Activated CD8-positive, alpha-beta memory T cell treated with anti-CD3 and anti-CD28 coated beads for 1 hour (primary cell): ENCODE measurements at regions not wholly inside any gene's neighbourhood (a gene's known extent, or its start where the extent isn't known, plus 50 kb on each side); places are given as distances from the start of the nearest gene placed in this dataset.

Experiments
- DNase-seq, 2 donors: peaks; one replicate each; pipeline ENCODE4 v3.0.0-alpha.2; 2020; ENCODE audit warnings: low read depth in 1 of 2; ENCODE audit errors: extremely low read depth in 1 of 2

DNA sequence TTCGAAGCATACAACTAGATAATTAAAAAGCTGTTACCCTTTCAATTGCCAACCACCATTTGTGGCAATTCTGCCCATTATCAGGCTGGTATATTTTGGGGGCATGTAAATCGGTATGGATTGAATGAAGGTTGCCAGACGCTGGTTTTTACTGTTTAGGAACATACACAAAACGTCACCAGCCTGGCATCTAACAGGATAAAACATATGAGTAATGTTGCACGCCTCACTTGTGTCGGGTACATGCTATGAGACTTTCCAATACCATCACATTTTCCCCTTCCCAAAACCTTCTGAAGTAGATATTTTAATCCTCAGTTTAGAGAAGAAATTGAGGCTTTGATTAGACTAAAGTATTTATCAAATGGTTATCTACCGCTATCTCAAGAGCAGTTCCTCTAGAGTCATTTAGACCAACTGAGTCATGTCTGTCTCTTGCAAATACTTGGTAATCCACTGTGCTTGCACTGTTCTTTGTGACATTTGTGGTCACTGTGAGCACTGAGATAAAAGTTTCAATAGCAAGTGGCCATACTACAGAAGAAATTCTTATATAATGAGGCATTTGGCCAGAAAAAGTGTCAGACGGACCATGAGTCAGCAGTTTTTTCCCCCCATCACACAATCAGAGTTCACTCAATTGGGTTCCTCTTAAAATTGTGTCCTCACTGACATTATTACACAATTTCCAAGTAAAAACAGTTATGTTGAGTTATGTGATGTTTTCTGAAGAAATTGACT lies 498.7 kb downstream of the NXPH1 start:
- no peak for DNase-seq

DNA sequence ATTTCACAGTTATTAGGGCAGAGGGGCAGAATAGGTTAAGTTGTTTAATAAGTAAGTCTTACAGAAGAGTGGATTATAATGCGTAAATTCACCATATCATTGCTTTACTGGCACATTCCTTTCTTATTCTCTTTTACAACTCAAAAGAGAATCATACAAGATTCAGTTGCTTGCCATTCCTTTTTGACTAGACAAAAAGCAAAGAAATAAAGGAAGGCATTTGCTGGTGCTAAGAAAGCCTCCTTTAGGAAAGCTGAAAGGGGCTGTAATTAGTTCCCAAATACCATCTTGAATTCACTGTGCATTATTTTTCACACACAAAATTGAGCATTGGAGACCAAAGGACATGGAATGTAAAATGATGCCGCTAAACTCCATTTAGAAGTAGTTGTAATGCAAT lies 499.3 kb downstream of the NXPH1 start:
- no peak for DNase-seq

DNA sequence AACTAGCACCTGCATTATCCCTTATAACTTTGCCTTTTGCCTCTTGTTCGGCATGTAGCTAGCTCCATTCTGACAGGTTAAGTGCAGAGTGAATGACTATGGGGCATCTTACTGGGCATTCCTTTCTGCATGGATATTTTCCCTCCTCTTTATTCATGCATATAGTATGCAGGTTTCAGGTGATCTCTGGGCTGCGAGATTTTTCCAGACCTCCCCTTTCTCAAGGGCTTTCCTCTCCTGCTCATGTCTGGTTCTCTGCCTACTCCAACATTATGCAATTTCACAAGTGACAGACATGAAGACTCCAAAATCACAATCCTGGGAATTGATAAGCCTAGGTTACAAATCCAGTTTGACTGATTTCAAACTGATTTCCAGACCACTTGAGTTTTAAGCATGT lies 503.8 kb downstream of the NXPH1 start:
- no peak for DNase-seq

DNA sequence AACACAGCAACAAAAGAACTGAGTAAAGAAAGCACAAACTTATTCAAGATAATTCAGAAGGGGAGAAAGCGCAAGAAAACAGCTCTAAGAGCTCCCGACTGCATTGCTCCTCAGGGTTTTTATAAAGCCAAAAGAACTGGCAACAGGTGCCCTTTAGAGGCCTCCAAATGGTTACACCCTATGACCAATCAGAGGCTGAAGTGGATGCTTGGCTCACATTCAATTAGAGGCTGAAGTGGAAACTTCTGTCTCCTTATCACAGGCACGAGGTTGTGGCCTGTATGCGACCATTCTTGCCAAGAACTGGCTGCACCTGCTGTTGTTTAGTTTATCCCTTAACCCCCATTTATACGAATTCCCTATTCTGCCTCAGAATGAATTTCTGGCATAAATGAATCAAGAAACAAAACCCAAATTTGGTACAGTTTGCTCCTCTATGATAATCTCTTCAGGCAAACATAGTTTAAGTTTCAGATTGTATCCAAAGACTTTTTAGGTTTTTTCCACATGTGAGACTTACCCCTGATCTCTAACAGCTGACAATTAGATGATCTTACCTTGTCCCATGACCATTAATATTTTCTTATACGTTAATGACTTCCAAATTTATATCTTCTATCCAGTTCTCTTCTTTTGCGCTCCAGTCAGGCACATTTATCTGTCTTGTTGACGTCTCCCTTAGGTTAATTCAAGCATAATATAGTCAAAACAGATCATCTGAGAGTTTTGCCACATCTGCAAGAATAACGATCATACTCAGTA lies 504.8 kb downstream of the NXPH1 start:
- DNase-seq: no peak

DNA sequence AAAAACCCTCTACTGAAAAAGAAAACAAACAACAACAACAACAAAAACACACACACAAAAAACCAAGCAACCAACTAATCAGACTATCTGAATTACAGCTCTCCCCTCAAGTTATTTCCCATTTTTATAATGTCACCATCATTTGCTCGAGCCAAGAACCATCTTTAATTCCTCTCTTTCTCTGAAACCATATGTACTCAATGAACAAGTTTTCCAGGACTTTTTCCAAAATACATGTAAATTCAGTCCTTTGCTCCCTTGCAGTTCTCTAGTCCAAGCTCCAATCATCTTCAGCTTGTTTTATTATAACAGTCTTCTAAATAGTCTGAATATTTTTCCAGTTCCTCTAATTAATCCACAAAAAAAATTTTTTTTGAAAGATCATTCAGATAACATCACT lies 506.0 kb downstream of the NXPH1 start:
- DNase-seq: no peak

DNA sequence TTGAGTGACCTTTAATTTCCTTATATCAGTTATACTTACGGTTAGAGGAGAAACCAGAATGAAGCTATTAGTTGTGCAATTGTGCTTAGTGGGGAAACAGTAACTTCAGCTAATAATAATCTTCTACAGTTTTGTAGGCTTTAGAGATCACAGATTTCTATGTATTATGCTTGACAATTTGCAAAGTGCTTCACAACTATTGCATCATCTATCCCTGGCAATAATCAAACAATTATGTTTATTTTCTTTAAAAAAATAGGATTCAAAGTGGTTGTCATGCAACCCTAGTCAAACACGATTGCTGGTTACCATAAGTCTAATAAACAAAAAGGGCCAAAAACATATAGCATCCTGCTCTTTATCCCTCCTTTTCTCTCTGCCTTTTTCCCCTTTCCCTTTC lies 530.3 kb downstream of the NXPH1 start:
- DNase-seq: no peak

DNA sequence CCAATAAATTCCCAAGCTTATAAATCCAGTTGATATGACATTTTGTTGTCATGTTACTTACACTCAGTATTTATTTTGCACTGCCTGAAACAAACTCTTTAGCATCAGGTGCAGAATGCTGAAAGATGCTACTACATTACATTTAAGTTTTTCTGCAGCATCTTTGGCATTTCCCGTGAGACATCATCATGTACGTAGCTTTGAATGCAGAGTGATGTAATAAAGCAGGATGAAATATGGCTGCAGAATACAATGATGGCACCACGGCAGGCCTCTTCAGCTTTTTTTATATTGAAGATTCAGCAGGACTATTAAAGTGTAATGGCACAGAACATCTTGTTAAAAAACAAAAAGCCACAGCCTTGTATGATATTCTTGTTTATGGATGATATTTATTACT lies 531.8 kb downstream of the NXPH1 start:
- no peak for DNase-seq

DNA sequence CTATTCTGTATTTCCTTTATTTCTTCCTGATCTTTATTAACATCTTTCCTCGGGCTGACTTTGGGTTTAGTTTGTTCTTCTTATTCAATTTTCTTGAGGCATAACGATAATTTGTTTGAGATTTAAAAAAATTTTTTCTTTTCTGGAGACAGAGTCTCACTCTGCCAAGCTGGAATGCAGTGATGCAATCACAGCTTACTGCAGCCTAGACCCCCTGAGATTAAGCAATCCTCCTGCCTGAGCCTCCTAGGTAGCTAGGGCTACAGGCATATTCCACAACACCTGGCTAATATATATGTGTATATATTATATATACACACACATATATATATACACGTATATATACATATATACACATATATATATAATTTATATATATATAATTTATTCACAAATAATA lies 540.2 kb downstream of the NXPH1 start:
- DNase-seq: no peak

DNA sequence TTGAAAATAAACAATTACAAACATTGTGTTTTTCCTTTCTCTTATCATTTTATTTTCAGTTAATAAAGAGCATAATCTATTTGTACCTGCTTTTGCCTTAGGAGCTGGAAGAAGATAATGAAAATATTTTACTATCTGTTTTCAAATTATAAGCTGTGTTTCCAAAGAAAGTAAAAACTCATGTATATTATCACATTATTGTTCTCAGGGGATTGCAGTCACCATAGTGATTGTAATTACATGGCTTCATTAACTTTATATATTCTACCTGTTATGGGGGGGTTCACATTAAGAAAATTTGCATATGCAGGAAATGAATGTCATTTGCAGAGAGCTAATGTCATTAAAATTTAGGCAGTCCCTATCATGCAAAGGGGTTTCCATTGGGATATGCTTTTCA lies 542.3 kb downstream of the NXPH1 start:
- DNase-seq: no peak

DNA sequence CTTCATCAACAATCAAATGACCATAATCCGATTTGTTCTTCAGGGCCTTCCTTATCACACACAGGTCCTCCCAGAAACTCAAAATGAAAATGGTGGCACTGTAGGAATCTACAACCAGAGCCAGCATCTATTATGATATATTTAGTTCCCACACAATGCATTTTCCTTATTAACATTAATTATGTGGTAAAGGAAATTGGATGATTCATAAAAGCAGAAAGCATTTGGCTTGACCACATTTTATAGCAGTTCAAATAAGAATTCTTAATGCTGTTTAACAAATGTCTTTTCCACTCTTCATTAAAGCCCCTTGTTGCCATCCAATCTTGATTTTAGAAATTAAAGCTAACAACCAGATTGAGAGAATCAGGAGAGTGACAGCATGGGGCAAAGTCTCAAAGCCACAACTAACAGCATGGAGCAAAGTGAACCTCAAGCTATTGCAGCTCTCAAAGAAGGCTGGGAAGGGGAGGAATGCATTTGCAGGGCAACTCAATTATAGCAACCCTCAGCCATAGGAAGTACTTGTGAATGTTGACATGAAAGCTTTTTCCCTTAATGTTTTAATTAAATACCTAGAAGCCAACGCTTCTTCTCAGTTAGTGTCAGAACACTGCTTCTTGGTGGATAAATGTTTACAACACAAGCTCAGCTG lies 549.1 kb downstream of the NXPH1 start:
- no peak for DNase-seq

DNA sequence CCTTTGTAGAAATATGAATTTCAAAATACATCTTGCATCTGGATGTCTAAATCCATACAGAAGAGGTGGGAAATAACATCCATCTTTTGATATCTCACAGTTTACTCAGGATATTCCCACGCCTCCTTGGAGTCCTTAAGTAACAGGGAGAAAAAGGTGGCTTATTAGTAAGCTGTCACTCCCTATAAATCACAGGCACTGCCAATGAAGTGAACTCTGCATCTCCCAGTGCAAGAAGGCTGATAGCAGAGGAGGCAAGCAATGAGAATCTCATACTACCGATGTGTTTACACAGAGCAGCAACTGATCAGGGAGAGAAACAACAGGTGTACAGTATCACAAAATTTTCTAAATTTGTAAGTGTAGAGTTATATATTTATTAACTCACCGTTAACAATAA lies 551.8 kb downstream of the NXPH1 start:
- no peak for DNase-seq

DNA sequence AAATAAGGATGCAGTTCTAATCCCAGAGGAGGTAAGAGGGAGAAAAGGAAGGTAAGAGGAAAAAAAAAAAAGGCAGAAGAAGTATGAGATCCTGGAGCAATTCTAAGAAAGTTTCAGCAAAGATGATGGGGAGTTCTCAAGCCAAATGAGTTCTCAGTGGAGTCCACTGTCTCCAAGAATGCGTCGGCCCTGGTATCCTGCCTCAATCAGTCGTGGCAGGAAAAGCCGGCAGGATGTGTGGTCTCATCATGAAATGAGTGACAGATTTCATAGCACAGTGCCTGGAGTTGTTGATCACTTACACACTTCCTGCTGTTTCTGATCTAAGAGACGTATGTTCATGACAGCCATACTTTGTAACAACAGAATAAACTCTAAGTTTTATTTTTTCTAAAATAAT lies 554.9 kb downstream of the NXPH1 start:
- DNase-seq: no peak

DNA sequence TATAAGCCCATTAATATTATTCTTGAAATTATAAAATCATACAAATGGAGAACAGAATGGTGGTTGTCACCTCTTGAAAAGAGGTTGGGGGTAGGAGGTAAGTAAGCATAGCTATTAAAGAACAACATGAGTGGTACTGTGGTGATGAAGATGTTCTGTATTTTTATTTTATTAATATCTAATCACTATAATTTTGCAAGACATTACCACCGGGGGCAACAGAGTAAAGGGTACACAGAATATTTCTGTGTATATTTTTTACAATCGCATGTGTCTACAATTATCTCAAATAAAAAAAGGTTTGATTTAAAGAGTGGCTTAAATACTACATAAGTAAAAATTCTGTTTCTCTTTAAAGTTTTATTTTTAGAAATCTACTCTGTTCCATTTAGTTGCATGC lies 557.8 kb downstream of the NXPH1 start:
- no peak for DNase-seq

DNA sequence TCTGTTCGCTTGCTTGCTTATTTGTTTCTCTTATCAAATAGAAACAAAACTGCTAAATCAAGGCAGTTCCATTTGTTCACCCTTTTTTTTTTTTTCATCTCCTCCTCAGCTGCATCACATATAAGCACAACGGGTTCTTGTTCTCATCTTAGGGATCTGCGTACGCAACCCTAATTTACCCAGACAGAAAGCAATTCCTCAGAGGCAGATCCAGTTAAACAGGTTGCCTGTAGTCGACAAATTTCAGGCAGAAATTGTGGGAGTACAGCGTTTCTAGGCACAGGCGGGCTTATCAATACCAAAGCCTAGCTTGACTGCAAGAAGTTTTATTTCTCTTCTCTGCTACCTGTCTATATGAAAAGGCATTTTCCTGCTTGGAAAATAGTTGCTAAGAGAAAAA lies 565.4 kb downstream of the NXPH1 start:
- no peak for DNase-seq

DNA sequence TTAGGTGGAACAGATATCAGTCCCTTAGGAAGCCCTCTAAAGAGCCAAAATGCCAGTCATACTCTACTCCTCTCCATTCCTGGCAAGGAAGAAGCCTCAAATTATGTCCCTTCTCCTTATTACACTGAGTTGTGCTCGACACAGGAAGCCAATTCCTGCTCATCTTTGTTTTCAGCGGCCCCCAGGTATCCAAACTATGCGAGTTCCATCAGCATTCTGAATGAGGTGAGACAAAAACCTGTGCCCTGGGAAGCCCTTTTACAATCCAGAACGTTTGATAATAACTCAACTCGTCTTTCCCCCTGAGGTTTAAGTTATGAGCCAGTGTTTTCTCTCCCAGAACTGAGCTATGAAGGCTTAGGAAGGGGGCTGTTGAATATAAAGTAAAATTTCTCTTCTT lies 580.5 kb downstream of the NXPH1 start:
- no peak for DNase-seq

DNA sequence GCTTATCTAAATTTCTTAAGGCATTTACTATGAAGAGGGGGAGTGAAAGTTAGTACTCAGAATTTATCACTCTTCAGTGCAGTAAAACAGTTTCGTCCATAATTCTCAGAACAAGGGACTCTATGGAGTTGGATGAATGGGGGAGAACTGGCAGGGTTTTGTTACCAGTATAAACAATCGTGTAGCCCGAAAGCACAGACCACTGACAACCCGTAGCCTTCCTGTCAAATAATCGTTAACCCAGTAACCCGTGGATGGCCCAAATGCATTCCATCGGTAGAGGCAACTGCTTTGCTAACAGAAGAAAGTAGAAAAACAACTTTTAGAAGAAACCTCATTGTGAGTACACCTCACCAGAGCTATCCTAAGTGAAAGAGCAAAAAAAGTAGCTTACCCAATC lies 583.9 kb downstream of the NXPH1 start:
- DNase-seq: no peak

DNA sequence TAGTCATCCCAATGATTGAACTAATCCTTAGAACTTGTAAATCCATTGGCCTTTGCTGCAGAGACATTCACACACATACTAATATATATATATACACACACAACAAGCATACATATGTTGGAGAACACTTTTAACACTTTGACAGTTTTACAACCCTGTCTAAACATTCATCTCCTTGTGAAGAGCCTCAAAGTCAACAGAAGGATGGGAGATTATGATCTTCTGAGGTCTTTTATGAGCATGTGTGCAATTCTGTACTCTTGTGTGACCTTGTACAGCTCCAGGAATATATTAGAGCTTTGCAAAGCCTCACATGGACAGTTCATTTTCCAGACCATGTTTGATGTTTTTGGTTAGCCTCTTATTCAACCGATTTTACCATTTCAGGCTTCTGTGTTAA lies 589.0 kb downstream of the NXPH1 start:
- no peak for DNase-seq

DNA sequence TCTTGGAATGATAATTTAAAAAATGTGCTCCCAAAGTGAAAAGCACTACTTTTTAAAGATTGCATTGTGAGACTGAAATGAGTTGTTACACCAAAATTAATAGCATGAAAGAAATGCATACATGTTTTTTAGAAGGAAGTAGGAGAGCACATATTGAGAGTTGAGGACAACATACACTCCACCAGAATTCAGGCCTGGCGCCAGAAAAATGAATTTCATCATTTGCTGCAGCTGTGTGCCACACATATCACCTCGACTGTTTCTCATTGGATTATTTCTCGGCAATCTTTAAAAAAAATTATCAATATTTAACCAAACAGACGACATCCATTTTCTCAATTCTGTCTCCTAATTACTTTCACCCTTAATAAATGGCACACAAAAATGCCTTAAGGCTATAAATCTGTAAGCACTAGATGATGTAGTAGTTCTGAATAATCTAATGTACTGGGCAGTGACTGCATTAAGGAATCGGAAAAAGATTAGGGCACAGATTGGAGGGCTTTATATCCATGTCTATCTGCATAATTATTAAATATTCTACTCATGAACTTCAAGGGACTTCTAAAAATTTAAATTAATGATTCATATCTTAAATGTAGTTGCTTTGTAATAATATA lies 590.4 kb downstream of the NXPH1 start:
- no peak for DNase-seq

DNA sequence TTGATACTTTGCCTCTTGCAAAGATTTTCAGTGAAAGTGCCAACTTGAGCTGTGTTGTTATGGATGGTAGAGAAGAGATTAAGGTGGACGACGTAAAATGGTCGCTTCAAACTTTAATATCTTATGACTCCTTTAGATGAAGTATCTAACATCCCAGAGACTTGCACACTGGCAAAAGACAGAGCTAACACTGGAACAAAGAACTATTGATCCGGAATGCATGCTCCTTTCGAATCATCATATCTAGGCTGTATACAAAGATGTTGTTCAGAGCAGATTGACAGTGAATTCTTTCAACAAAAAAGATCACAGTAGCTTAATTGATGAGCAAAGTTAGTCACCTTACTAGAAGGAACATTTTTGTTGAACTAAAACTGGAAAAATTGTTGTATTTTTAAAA lies 592.7 kb downstream of the NXPH1 start:
- DNase-seq: no peak

DNA sequence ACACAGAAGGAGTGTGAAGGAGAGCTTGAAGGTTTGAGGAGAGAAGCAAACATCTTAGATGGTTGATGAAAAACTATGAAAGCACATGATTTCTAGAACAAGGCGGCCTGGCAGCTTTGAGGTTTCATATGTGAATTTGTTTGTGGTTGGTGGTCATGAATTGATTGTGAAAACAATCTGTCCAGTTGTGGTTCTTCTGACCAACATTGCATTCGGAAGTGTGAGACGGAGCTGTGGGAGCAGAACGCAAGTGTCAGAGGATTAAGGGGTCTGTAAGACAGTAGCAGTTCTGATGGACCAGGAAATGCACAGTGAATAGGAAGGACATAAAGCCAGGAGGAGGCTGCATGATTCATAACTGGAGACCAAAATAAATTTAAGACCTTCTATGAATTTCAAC lies 594.6 kb downstream of the NXPH1 start:
- no peak for DNase-seq

DNA sequence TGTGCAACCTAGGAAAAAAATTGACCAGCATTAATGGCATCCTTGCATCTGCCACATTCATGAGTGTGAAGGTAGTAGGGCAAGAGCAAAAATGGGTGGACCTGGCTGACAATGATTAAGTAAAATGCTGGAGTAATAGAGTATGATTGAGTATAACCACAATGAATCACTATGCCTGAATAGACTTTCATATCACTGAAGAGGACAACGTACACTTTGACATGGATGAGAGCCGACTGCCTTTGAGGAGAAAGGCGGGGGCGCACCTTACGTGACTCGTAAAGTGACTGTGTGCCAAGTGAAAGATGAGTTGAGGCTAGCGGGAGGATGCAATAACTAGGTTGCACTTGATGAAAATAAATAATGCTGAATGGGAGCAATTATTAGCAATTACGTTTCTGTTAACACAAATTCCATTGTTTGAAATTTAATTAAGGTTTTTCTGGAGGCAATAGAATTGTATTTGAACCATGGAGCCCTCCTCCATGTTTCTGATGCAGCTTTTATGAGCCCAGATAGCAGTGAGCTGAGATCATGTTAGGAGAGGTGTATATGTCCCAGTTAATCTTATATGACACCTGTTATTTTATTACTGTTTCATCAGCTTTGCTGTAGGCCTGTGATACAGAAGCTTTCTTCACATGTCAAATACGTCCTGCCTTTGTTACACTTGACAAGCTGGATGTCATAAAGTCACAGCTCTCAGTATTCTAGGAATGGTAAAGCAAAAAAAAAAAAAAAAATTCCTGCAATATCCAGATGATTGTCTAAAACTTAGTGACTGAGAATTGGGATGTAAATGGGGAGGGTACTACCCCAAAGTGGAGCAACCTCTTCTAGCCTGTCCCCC lies 596.5 kb downstream of the NXPH1 start:
- no peak for DNase-seq
